COLO668 (cell line): ENCODE measurements at regions not wholly inside any gene's neighbourhood (a gene's known extent, or its start where the extent isn't known, plus 50 kb on each side); places are given as distances from the start of the nearest gene placed in this dataset.

ENCODE experiments used
- DNase-seq: peaks from one replicate; lab custom pipeline; 2025; ENCODE audit not compliant: unreplicated experiment; lab: John Stamatoyannopoulos, UW

- no peak for DNase-seq
Observed at GRCh38 chr6:98107801-98108200, 726.6 kb upstream of the POU3F2 start.

GRCh38 chr6:98116455-98116854, 717.9 kb upstream of the POU3F2 start:
- DNase-seq = no peak

GRCh38 chr6:98117068-98117467, 717.3 kb upstream of the POU3F2 start:
- no peak for DNase-seq

- no peak for DNase-seq
Observed at GRCh38 chr6:98118397-98119045, 715.9 kb upstream of the POU3F2 start.

GRCh38 chr6:98124171-98124570, 710.2 kb upstream of the POU3F2 start:
- DNase-seq = no peak

- DNase-seq = no peak
Observed at GRCh38 chr6:98131290-98131990, 702.9 kb upstream of the POU3F2 start.

- no peak for DNase-seq
Observed at GRCh38 chr6:98136333-98136732, 698.0 kb upstream of the POU3F2 start.

GRCh38 chr6:98137391-98137790, 697.0 kb upstream of the POU3F2 start:
- no peak for DNase-seq

GRCh38 chr6:98142839-98143238, 691.5 kb upstream of the POU3F2 start:
- no peak for DNase-seq

GRCh38 chr6:98146656-98147055, 687.7 kb upstream of the POU3F2 start:
- no peak for DNase-seq

GRCh38 chr6:98156580-98156979, 677.8 kb upstream of the POU3F2 start:
- no peak for DNase-seq

- DNase-seq = no peak
Observed at GRCh38 chr6:98179606-98180005, 654.8 kb upstream of the POU3F2 start.

GRCh38 chr6:98200084-98200483, 634.3 kb upstream of the POU3F2 start:
- DNase-seq = no peak

GRCh38 chr6:98203170-98203806, 631.1 kb upstream of the POU3F2 start:
- DNase-seq = no peak

GRCh38 chr6:98212468-98212867, 621.9 kb upstream of the POU3F2 start:
- no peak for DNase-seq

- DNase-seq = no peak
Observed at GRCh38 chr6:98215531-98215930, 618.8 kb upstream of the POU3F2 start.

- DNase-seq = no peak
Observed at GRCh38 chr6:98230250-98230649, 604.1 kb upstream of the POU3F2 start.

- DNase-seq = no peak
Observed at GRCh38 chr6:98239057-98239456, 595.3 kb upstream of the POU3F2 start.

- DNase-seq = no peak
Observed at GRCh38 chr6:98241630-98242029, 592.7 kb upstream of the POU3F2 start.

GRCh38 chr6:98254624-98255023, 579.8 kb upstream of the POU3F2 start:
- DNase-seq = no peak

- no peak for DNase-seq
Observed at GRCh38 chr6:98260382-98260781, 574.0 kb upstream of the POU3F2 start.

- no peak for DNase-seq
Observed at GRCh38 chr6:98272060-98272459, 562.3 kb upstream of the POU3F2 start.
